NCI-H2171 (cell line): ENCODE measurements at regions not wholly inside any gene's neighbourhood (a gene's known extent, or its start where the extent isn't known, plus 50 kb on each side); places are given as distances from the start of the nearest gene placed in this dataset.
"Not testable (repeated sequence)": the region's sequence is repeated elsewhere in the genome, so short reads cannot be mapped to it uniquely, and the experiment has no call there.

Experiments
- DNase-seq: peaks from one replicate; lab custom pipeline; 2025; lab: John Stamatoyannopoulos, UW

DNA sequence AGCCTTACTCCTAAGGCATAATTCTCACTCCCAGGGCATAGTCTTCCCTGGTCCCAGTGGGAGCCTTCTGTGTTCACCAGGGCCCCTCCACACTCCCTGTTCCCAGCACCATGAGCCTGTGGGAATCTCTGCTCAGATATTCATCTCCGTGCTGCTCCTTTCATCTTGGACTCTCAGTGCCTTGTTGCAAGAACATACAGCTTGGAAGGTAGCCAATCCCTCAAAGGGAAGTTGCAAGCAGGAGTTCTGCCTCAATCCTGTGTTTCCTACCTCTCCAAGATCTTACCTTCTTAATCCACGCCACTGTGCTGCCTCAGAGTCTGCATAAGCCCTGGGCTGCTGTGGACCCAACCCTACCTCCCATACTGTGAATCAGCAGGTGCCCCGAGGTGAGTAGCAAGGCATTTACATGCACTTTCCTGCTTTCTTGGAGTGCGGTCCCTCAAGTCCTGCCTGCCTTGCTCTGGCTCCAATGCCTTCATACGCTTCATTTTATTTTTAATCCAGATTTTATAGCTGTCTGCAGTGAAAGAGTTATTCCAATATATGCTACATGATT is 413.8 kb upstream of the RAB6C start:
- DNase-seq: no peak

DNA sequence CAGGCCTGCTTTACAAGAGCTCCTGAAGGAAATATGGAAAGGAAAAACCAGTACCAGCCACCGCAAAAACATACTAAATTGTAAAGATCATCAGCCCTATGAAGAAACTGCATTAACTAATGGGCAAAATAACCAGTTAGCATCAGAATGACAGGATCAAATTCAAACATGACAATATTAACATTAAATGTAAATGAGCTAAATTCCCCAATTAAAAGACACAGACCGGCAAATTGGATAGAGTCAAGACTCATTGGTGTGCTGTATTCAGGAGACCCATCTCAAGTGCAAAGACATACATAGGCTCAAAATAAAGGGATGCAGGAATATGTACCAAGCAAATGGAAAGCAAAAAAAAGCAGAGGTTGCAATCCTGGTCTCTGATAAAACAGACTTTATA is 408.7 kb upstream of the RAB6C start:
- DNase-seq: not testable (repeated sequence)

- DNase-seq: no peak
Measured at GRCh38 chr2:129575431-129575830, 404.0 kb upstream of the RAB6C start.

- no peak for DNase-seq
Measured at GRCh38 chr2:129575880-129576279, 403.6 kb upstream of the RAB6C start.

- DNase-seq: peak; percentile 7
Measured at GRCh38 chr2:129580001-129580400, 399.5 kb upstream of the RAB6C start.

GRCh38 chr2:129585760-129586159 is 393.7 kb upstream of the RAB6C start:
- no peak for DNase-seq

DNA sequence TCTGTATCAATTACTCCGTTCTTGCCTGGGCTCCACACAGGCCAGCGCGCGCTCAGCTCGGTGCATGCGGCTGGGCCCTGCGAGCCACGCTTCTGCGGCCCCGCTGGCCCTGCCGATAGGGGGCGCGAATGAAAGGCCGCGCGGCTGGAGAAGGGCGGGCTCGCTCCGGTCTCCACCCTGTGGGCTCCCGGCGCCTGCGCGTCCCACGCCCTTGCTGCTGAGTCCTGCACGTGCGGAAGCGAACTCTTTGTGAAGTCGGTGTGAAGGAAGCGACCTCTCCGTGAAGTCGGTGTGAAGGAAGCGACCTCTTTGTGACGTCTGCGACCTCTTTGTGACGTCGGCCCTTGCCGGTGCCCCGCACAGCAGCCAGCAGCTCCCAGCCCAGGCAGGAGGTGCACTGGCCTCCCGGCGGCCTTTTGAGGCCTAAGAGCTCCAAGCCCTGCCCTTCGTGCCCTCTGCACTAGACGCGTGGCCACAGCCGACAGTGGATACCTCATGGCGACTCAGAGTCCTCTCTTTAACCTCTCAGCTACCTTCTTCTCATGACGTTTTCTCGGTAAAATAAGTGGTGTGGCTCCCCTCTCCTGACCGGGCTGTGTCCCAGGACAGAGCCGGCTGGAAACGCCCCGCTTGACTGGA is 391.9 kb upstream of the RAB6C start:
- DNase-seq: no peak

GRCh38 chr2:129604560-129604959 is 374.9 kb upstream of the RAB6C start:
- DNase-seq: no peak

DNA sequence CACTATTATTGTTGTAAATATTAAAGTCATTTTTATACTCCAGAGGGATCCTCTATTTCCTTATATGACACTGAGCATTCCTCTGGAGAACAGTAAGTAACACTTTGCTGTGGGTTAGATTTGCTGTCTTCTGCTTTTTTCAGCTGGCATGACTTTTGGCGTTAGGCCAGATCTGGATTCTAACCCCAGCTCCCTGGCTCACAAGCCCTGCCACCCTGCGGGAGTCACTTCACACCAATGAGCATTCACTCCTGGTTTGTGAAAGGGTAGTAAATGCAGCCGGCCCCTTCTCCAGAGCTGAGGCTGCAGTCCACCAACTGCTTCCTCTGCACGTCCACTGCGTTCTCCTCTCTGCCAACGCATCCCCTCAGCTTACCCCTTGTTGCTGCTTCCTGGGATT is 373.8 kb upstream of the RAB6C start:
- DNase-seq: no peak

DNA sequence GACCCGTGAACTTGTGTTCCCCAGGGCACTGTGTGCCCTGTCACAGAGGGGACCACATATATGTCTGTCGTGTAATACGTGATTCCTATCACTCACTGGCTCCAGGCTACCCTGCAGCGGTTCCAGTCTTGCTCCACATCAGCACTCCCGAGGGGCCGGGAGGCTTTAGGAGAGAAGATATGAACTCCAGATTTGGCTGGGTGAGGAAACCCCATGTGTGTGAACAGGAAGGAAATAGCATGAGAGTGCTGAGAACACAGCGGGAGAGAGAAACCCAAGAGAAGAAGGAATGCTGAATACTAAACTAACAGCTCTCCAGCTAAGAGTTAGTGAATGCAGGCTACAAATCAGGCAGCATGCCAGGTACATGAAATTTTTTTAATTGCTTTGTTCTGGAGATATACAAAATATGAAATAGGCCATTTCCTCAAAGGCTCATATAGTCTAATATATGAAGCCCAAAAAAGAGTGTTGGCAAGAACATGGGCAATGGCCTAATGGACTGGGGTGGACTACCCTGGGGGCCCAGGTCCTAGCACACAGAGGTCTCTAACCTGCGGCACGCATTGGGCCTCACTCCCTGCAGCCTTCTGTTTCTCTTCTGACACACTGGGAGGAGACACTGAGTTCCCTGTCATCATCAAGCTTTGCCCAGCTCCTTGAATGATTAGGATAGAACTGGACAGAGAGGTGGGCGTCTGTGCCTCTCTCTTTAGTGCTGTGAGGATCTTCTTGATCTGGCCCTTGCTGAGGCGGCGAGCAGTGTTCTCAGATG is 372.8 kb upstream of the RAB6C start:
- DNase-seq: no peak

GRCh38 chr2:129609224-129609623 is 370.2 kb upstream of the RAB6C start:
- DNase-seq: no peak

DNA sequence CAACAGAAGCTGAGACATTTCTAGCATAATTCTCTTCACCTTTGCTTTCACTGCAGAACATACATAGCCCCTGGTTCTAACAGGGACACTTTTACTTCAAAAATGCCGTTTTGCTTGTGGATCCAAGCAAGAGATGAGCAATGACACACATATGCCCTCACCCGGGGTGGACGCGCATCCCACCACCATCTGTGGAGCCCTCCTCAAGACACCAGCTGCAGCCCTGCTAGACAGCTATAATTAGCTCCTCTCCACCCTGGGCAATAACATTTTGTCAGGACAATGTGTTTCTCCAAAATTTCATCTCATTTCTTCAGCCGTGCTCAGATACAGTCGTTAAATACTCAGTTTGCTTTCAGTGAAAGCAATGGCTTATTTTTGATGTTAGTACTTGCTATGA is 368.7 kb upstream of the RAB6C start:
- no peak for DNase-seq

DNA sequence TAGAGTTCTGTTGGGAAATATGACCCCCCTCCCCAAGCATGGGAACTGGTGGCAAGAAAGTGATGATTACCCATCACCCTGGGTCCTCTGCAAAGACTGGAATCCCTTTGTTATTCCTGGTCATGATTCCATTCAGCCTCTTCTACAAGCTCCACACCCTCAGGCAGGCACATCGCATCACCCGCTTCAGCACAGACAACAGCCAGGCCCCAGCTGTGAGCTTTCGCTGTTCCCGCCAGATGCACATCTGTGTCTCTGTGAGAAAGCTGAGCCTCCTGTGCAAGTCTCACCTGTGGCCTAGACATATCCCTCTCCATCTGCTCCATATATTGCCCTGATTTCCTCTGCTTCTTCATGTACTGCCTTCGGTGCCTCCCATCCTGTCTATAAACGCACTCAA is 368.0 kb upstream of the RAB6C start:
- DNase-seq: peak; percentile 78

GRCh38 chr2:129619471-129619870 is 360.0 kb upstream of the RAB6C start:
- DNase-seq: peak; percentile 61

DNA sequence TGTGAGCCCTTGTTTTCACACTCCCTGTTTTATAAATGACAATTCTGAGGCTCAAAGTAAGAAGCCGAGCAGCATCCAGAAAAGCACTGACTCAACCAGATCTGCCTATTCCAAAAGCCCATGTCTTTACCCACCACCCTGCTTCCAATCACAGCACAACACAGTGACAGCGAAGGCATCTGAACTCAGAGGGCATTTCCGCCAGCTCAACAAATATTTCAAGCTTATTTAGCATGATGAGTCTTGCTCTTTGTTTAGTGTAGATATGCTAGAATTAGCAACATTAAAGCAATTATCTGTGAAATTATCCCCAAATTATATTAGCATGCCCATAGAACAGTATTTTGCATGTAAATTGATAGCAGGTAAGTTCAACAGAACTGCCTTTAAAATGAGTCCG is 359.1 kb upstream of the RAB6C start:
- DNase-seq: no peak

DNA sequence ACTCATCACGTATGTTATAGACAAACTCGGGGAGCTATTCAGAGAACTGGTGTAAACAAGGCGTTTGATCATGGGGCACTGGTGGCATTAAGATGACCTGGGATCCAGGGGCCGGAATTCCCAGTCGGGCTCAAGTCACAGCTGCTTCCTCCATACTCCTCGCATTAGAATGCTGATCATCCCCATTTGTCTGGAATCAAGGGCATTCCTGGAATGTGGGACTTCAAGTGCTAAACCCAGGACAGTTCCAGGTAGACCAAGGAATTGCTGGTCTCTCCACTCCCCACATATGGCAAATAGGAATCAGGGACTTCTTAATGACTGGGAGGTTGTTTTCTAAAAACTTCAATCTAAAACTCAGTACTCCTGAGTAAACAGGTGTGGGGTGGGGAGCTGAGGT is 355.7 kb upstream of the RAB6C start:
- DNase-seq: no peak

GRCh38 chr2:129627437-129627836 is 352.0 kb upstream of the RAB6C start:
- no peak for DNase-seq

DNA sequence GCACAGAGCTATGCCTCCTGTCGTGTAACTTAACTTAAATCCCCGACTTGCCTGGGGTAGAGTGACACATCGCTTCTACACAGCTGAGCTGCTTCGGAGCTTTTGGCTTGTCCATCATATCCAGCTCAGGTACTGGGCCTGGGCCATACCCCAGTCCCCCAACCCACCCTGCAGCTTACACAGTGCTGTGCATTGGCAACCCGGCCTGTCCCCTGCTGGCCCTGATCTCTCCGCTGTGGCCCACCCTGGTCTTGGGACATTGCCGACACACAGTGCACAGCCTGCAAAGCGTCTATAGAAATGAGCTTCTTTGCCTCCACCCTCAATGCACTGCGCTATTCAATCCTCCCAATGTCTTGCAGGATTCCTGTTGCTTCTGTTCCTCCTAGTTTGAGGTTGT is 342.8 kb upstream of the RAB6C start:
- no peak for DNase-seq

- DNase-seq: no peak
Measured at GRCh38 chr2:129641371-129641770, 338.1 kb upstream of the RAB6C start.

DNA sequence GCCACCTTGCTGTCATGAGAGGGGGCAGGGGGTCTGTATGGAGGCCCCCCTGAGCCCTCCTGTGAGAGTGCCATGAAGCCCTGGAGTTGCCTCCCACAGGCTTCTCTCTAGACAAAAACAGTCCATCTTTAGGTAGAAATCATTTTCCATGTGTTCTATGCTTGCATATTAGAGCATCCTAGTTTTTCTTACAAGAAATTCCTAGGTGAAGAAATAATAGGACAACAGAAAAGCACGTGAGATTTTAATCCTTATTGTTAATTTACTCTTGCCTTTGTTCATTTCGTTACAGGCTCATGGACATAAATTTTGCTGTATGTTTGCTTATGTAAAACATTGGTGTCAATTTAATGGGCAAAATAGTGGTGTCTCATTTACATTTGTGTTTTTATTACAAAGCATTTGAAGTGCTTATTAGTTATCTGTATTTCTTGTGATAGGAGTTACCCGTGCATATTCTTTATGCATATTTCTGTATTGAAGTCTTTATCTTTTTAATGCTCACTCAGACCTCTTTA is 336.9 kb upstream of the RAB6C start:
- DNase-seq: no peak

DNA sequence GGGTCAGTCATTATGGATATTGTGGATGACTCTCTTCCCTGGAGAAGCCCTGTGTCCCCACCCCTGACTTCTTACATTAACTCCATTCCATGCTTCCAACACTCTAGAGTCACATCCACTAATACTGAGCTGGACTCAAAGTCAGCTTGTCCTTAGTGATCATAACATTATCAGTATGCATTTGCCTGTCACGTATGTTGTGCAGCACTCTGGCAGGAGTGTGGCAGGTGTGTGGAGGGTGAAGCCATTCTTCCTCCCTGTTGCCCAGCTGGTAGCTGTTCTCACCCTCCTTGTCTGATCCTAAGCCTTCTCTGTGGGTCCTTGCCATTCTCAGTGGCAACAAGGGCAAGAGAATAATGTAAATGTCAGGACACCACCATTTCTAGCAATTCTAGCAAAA is 334.1 kb upstream of the RAB6C start:
- DNase-seq: no peak

- DNase-seq: no peak
Measured at GRCh38 chr2:129646107-129646506, 333.4 kb upstream of the RAB6C start.

DNA sequence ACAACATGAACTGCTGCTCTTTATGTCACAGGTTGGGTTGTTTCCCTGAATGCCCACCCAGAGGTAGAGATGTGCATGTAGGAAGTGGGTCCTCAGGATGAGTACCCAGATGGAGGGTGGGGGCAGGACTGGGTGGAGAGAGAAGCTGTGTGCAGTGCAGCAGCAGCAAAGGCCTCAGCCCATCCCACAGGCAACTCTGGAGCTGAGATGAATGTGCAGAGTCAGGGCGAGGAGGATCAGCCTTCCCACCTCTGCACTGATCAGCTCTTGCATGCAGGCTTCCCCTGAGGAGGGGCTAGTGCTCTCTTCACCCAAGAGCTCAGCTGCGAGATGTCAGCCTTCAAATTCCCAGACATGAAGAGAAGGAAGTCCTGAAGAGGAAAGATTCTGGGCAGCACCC is 326.2 kb upstream of the RAB6C start:
- no peak for DNase-seq
